GM18907 (cell line): ENCODE measurements at regions not wholly inside any gene's neighbourhood (a gene's known extent, or its start where the extent isn't known, plus 50 kb on each side); places are given as distances from the start of the nearest gene placed in this dataset.
"Not testable (repeated sequence)": the region's sequence is repeated elsewhere in the genome, so short reads cannot be mapped to it uniquely, and the experiment has no call there.

Source experiments
- ATAC-seq: cut with Tn5 transposase; IDR thresholded peaks from one replicate; pipeline ENCODE4 v1.9.1; 2021; ENCODE audit warnings: mild to moderate bottlenecking, moderate library complexity; ENCODE audit not compliant: unreplicated experiment

GRCh38 chr1:98575955-98576354 is 85.6 kb upstream of the SNX7 start:
- ATAC-seq, result no peak

- no peak for ATAC-seq
These were observed 95.6 kb upstream of the SNX7 start for GRCh38 chr1:98565951-98566350.

- ATAC-seq, result no peak
These were observed 102.2 kb upstream of the SNX7 start for GRCh38 chr1:98559291-98559690.

- ATAC-seq, result no peak
These were observed 103.6 kb upstream of the SNX7 start for GRCh38 chr1:98557895-98558294.

- no peak for ATAC-seq
These were observed 104.9 kb upstream of the SNX7 start for GRCh38 chr1:98556521-98557158.

- ATAC-seq, result no peak
These were observed 105.7 kb upstream of the SNX7 start for GRCh38 chr1:98555814-98556213.

- ATAC-seq, result not testable (repeated sequence)
These were observed 108.9 kb upstream of the SNX7 start for GRCh38 chr1:98552576-98553074.

- no peak for ATAC-seq
These were observed 111.4 kb upstream of the SNX7 start for GRCh38 chr1:98550076-98550475.

GRCh38 chr1:98546319-98546718 is 115.2 kb upstream of the SNX7 start:
- no peak for ATAC-seq

- ATAC-seq, result no peak
These were observed 123.4 kb upstream of the SNX7 start for GRCh38 chr1:98538106-98538505.

- no peak for ATAC-seq
These were observed 138.3 kb upstream of the SNX7 start for GRCh38 chr1:98523256-98523655.

- no peak for ATAC-seq
These were observed 145.2 kb upstream of the SNX7 start for GRCh38 chr1:98516306-98516705.

GRCh38 chr1:98515744-98516143 is 145.8 kb upstream of the SNX7 start:
- no peak for ATAC-seq

- ATAC-seq, result not testable (repeated sequence)
These were observed 149.3 kb upstream of the SNX7 start for GRCh38 chr1:98512216-98512615.

- no peak for ATAC-seq
These were observed 157.8 kb upstream of the SNX7 start for GRCh38 chr1:98503771-98504170.

- no peak for ATAC-seq
These were observed 158.6 kb upstream of the SNX7 start for GRCh38 chr1:98502937-98503336.

- no peak for ATAC-seq
These were observed 161.2 kb upstream of the SNX7 start for GRCh38 chr1:98500324-98500723.

- no peak for ATAC-seq
These were observed 162.9 kb upstream of the SNX7 start for GRCh38 chr1:98498651-98499050.

- no peak for ATAC-seq
These were observed 164.0 kb upstream of the SNX7 start for GRCh38 chr1:98497497-98497896.

GRCh38 chr1:98496256-98496995 is 165.1 kb upstream of the SNX7 start:
- ATAC-seq, result no peak

- no peak for ATAC-seq
These were observed 168.1 kb upstream of the SNX7 start for GRCh38 chr1:98493469-98493868.

- peak; percentile 77 for ATAC-seq
These were observed 171.4 kb upstream of the SNX7 start for GRCh38 chr1:98490099-98490498.
